ENCODE measurements at regions not wholly inside any gene's neighbourhood (a gene's known extent, or its start where the extent isn't known, plus 50 kb on each side); places are given as distances from the start of the nearest gene placed in this dataset.

DNA sequence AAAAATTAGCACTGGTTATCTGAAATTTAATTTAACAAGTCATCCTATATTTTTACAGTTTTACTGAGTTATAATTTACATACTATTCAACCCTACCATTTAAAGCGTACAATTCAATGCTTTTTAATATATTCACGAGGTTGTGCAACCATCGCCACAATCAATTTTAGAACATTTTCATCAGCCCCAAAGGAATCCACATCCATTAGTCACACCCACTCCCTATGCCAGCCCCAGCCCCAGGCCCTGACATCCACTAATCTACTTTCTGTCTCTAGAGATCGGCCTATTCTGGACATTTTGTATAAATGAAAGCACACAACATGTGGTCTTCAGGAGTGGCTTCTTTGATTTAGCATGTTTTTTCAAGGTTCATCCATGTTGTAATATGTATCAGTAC lies 134.7 kb downstream of the PSMG1 start (continued):
- TF ChIP-seq ETV6 (conservative IDR thresholded peaks at IDR 0.05 in 1 of 2, IDR thresholded peaks at IDR 0.05 in 1 of 2; ENCODE audit: borderline replicate concordance in 1 of 2, low read depth in 1 of 2) (no peak), GABPA (IDR thresholded peaks at IDR 0.05; ENCODE audit: low read depth) (no peak), SUPT20H (IDR thresholded peaks at IDR 0.05; ENCODE audit: borderline replicate concordance, control insufficient read depth, low read depth, low read length) (no peak), NBN (IDR thresholded peaks at IDR 0.05) (no peak), ZNF384 (IDR thresholded peaks at IDR 0.05; ENCODE audit: borderline replicate concordance, low read depth, low read length) (no peak), ZNF24 (IDR thresholded peaks at IDR 0.05) (no peak), NR2C2 (IDR thresholded peaks at IDR 0.05; ENCODE audit: borderline replicate concordance, control insufficient read depth, insufficient read length, low read depth) (no peak), IKZF1 (conservative IDR thresholded peaks at IDR 0.05) (no peak), FOS (IDR thresholded peaks at IDR 0.05; ENCODE audit: borderline replicate concordance, extremely low read depth, insufficient read length) (no peak), SRF (IDR thresholded peaks at IDR 0.05; ENCODE audit: low read depth in 2 of 2, low read length in 2 of 2) (no peak)

DNA sequence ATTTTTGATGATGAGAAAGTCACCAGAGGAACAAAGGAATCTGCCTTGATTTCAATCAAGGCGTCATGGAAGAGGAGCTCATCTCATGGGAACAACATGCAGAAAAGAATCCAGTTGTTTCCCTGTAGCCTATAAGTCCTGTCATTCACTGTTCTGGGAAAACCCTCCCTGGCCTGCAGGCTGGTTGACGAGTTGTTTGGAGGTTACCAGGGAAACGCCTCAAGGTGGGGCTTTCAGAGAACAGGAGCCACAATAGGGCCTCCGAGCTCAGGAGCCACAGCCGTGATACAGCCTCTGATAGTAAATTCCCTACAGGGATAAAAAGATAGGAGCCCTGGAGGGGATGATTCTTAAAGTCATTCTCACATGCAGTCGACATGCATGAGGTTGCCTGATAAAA lies 135.2 kb downstream of the PSMG1 start:
- no peaks in the 10 kb centered on the region for H3K4me1 ChIP-seq (ENCODE audit: control insufficient read depth, insufficient read depth, low read length)
- DNase-seq (ENCODE audit: low read depth, low spot score), result no peak
- no peak for FAIRE-seq
- H2AFZ ChIP-seq (ENCODE audit: control insufficient read depth, low read depth, low read length), result no peak overlapping the region
- BruUV-seq (replicated peaks), result no TSS peak
- ChIA-PET SMC1A (ENCODE audit: uncharacterized antibody, unreplicated experiment) (no interaction called here), POLR2A (no interaction called here), CTCF (interaction anchor here (1.0 kb wide), 1 partner anchor 314 kb away, joined by 3 read pairs; no protein-coding TSS in a partner anchor), RAD21 (ENCODE audit: unreplicated experiment) (no interaction called here)
- H4K20me1 ChIP-seq (ENCODE audit: control insufficient read depth, insufficient read depth), result no peaks in the 10 kb centered on the region
- no peaks in the 10 kb centered on the region for H3K27me3 ChIP-seq (replicated peaks in 1 of 2; ENCODE audit: control insufficient read depth in 2 of 2, insufficient read depth in 2 of 2, low read length in 1 of 2)
- ATAC-seq, result no peak
- in situ Hi-C loops (cut with MboI) (no loop called here), intact Hi-C loops (cut with micrococcal nuclease; ENCODE audit: unreplicated experiment) (no loop called here)
- no peaks in the 10 kb centered on the region for H3K36me3 ChIP-seq (ENCODE audit: control insufficient read depth in 2 of 2, insufficient read depth in 2 of 2, low read length in 1 of 2)
- H3K4me2 ChIP-seq (ENCODE audit: control insufficient read depth, insufficient read depth), result no peak overlapping the region
- no peak overlapping the region for H3K27ac ChIP-seq (ENCODE audit: control insufficient read depth, insufficient read depth)
- no peak overlapping the region for H3K9ac ChIP-seq (ENCODE audit: control insufficient read depth, insufficient read depth, low read length)
- H3K9me3 ChIP-seq (replicated peaks; ENCODE audit: control insufficient read depth, insufficient read depth, low read length), result no peaks in the 10 kb centered on the region
- 15% methylated on average over 6 of the region's 6 CpGs for WGBS (ENCODE audit: insufficient coverage, insufficient replicate concordance, low lambda C conversion rate, missing lambda C conversion rate)
- no peak overlapping the region for H3K4me3 ChIP-seq
- no peaks in the 10 kb centered on the region for H3K79me2 ChIP-seq (ENCODE audit: control insufficient read depth, insufficient read depth, low read length)
- no peak for TF ChIP-seq FOS (IDR thresholded peaks at IDR 0.05; ENCODE audit: borderline replicate concordance, extremely low read depth, insufficient read length)
- no peak for TF ChIP-seq NR2C2 (IDR thresholded peaks at IDR 0.05; ENCODE audit: borderline replicate concordance, control insufficient read depth, insufficient read length, low read depth)
- TF ChIP-seq PAX5 (IDR thresholded peaks at IDR 0.05; ENCODE audit: borderline replicate concordance, low read depth, low read length), result no peak
- TF ChIP-seq POLR2A (IDR thresholded peaks at IDR 0.05; ENCODE audit: low read depth, low read length), result no peak
- no peak for TF ChIP-seq POLR2AphosphoS2 (IDR thresholded peaks at IDR 0.05; ENCODE audit: low read depth, low read length)
- TF ChIP-seq RAD51 (IDR thresholded peaks at IDR 0.05), result no peak
- TF ChIP-seq YY1 (IDR thresholded peaks at IDR 0.05; ENCODE audit: low read depth, low read length), result no peak
- TF ChIP-seq MXI1 (IDR thresholded peaks at IDR 0.05; ENCODE audit: low read depth, low read length), result no peak
- TF ChIP-seq SMAD5 (IDR thresholded peaks at IDR 0.05; ENCODE audit: low read depth), result no peak
- TF ChIP-seq, protein P1, sequence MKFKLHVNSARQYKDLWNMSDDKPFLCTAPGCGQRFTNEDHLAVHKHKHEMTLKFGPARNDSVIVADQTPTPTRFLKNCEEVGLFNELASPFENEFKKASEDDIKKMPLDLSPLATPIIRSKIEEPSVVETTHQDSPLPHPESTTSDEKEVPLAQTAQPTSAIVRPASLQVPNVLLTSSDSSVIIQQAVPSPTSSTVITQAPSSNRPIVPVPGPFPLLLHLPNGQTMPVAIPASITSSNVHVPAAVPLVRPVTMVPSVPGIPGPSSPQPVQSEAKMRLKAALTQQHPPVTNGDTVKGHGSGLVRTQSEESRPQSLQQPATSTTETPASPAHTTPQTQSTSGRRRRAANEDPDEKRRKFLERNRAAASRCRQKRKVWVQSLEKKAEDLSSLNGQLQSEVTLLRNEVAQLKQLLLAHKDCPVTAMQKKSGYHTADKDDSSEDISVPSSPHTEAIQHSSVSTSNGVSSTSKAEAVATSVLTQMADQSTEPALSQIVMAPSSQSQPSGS (IDR thresholded peaks at IDR 0.05; ENCODE audit: low read length), result no peak
- TF ChIP-seq, protein P2, sequence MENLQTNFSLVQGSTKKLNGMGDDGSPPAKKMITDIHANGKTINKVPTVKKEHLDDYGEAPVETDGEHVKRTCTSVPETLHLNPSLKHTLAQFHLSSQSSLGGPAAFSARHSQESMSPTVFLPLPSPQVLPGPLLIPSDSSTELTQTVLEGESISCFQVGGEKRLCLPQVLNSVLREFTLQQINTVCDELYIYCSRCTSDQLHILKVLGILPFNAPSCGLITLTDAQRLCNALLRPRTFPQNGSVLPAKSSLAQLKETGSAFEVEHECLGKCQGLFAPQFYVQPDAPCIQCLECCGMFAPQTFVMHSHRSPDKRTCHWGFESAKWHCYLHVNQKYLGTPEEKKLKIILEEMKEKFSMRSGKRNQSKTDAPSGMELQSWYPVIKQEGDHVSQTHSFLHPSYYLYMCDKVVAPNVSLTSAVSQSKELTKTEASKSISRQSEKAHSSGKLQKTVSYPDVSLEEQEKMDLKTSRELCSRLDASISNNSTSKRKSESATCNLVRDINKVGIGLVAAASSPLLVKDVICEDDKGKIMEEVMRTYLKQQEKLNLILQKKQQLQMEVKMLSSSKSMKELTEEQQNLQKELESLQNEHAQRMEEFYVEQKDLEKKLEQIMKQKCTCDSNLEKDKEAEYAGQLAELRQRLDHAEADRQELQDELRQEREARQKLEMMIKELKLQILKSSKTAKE (IDR thresholded peaks at IDR 0.05; ENCODE audit: low read depth, poor library complexity, severe bottlenecking), result no peak
- TF ChIP-seq KDM1A (IDR thresholded peaks at IDR 0.05; ENCODE audit: borderline replicate concordance), result no peak
- TF ChIP-seq, protein P3, sequence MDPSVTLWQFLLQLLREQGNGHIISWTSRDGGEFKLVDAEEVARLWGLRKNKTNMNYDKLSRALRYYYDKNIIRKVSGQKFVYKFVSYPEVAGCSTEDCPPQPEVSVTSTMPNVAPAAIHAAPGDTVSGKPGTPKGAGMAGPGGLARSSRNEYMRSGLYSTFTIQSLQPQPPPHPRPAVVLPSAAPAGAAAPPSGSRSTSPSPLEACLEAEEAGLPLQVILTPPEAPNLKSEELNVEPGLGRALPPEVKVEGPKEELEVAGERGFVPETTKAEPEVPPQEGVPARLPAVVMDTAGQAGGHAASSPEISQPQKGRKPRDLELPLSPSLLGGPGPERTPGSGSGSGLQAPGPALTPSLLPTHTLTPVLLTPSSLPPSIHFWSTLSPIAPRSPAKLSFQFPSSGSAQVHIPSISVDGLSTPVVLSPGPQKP (IDR thresholded peaks at IDR 0.05; ENCODE audit: low read depth, low read length), result no peak
- TF ChIP-seq SMAD1 (IDR thresholded peaks at IDR 0.05; ENCODE audit: low read depth, partially characterized antibody), result no peak

All from GM12878 (cell line).